GM18951 (cell line): ENCODE measurements at regions not wholly inside any gene's neighbourhood (a gene's known extent, or its start where the extent isn't known, plus 50 kb on each side); places are given as distances from the start of the nearest gene placed in this dataset.

ENCODE experiments used
- POLR2A ChIP-seq: IDR thresholded peaks from 4 replicates; pipeline ENCODE4 v1.6.1; 2011; ENCODE audit warnings: mild to moderate bottlenecking; ENCODE audit not compliant: insufficient read length, insufficient read depth; ENCODE audit errors: extremely low read depth
- in situ Hi-C: fragments of 300-500 bp; cut with MboI; formaldehyde crosslinking; loops from one replicate; pipeline ENCODE4 v1.12.0; 2022; ENCODE audit warnings: low sequenced_read_pairs, mixed read lengths, inconsistent platforms; ENCODE audit not compliant: unreplicated experiment

- in situ Hi-C loops, result no loop called here
- TF ChIP-seq POLR2A, result no peak
These were observed 2363.9 kb downstream of the TP53TG3F start for GRCh38 chr16:35823342-35823741.

GRCh38 chr16:35841632-35842031 lies 2382.2 kb downstream of the TP53TG3F start:
- in situ Hi-C loops, result no loop called here
- no peak for TF ChIP-seq POLR2A

GRCh38 chr16:35862242-35862641 lies 2402.8 kb downstream of the TP53TG3F start:
- in situ Hi-C loops, result no loop called here
- no peak for TF ChIP-seq POLR2A

GRCh38 chr16:35868630-35869029 lies 2409.2 kb downstream of the TP53TG3F start:
- no peak for TF ChIP-seq POLR2A
- in situ Hi-C loops, result no loop called here

- in situ Hi-C loops, result no loop called here
- TF ChIP-seq POLR2A, result no peak
These were observed 2414.1 kb downstream of the TP53TG3F start for GRCh38 chr16:35873472-35873871.

GRCh38 chr16:35881654-35882053 lies 2422.2 kb downstream of the TP53TG3F start:
- no peak for TF ChIP-seq POLR2A
- in situ Hi-C loops, result no loop called here

- in situ Hi-C loops, result no loop called here
- TF ChIP-seq POLR2A, result no peak
These were observed 2447.0 kb downstream of the TP53TG3F start for GRCh38 chr16:35906440-35906839.

GRCh38 chr16:35908152-35908551 lies 2448.7 kb downstream of the TP53TG3F start:
- TF ChIP-seq POLR2A, result no peak
- in situ Hi-C loops, result no loop called here

GRCh38 chr16:35908942-35909341 lies 2449.5 kb downstream of the TP53TG3F start:
- in situ Hi-C loops, result no loop called here

GRCh38 chr16:35909351-35909954 lies 2450.0 kb downstream of the TP53TG3F start:
- TF ChIP-seq POLR2A, result no peak
- in situ Hi-C loops, result no loop called here

More at GRCh38 chr16:35908942-35909341, 2449.5 kb downstream of the TP53TG3F start:
- no peak for TF ChIP-seq POLR2A

GRCh38 chr16:35910409-35910808 lies 2451.0 kb downstream of the TP53TG3F start:
- in situ Hi-C loops, result no loop called here

GRCh38 chr16:35911899-35912298 lies 2452.5 kb downstream of the TP53TG3F start:
- no peak for TF ChIP-seq POLR2A
- in situ Hi-C loops, result no loop called here

More at GRCh38 chr16:35910409-35910808, 2451.0 kb downstream of the TP53TG3F start:
- TF ChIP-seq POLR2A, result no peak

- in situ Hi-C loops, result no loop called here
- TF ChIP-seq POLR2A, result no peak
These were observed 2472.3 kb downstream of the TP53TG3F start for GRCh38 chr16:35931722-35932121.
